ENCODE measurements at regions not wholly inside any gene's neighbourhood (a gene's known extent, or its start where the extent isn't known, plus 50 kb on each side); places are given as distances from the start of the nearest gene placed in this dataset.
"Not testable (repeated sequence)": the region's sequence is repeated elsewhere in the genome, so short reads cannot be mapped to it uniquely, and the experiment has no call there.

GRCh38 chr10:47711428-47711827 lies 52.0 kb downstream of the SYT15B start:
- DNase-seq = not testable (repeated sequence)

GRCh38 chr10:47710443-47710842 lies 52.9 kb downstream of the SYT15B start:
- not testable (repeated sequence) for DNase-seq

GRCh38 chr10:47705698-47706414 lies 57.5 kb downstream of the SYT15B start:
- DNase-seq = not testable (repeated sequence)

- not testable (repeated sequence) for DNase-seq
Measured at GRCh38 chr10:47701285-47701684, 62.1 kb downstream of the SYT15B start.

GRCh38 chr10:47699854-47700253 lies 63.5 kb downstream of the SYT15B start:
- DNase-seq = not testable (repeated sequence)

- not testable (repeated sequence) for DNase-seq
Measured at GRCh38 chr10:47696170-47696569, 67.2 kb downstream of the SYT15B start.

GRCh38 chr10:47695149-47695548 lies 68.2 kb downstream of the SYT15B start:
- DNase-seq = not testable (repeated sequence)

- DNase-seq = not testable (repeated sequence)
Measured at GRCh38 chr10:47690304-47690703, 73.1 kb downstream of the SYT15B start.

- not testable (repeated sequence) for DNase-seq
Measured at GRCh38 chr10:47683826-47684475, 79.4 kb downstream of the SYT15B start.

GRCh38 chr10:47681638-47681990 lies 81.8 kb downstream of the SYT15B start:
- not testable (repeated sequence) for DNase-seq

GRCh38 chr10:47680848-47681637 lies 82.3 kb downstream of the SYT15B start:
- not testable (repeated sequence) for DNase-seq

- DNase-seq = not testable (repeated sequence)
Measured at GRCh38 chr10:47676102-47676501, 87.3 kb downstream of the SYT15B start.

- DNase-seq = not testable (repeated sequence)
Measured at GRCh38 chr10:47675577-47675976, 87.8 kb downstream of the SYT15B start.

- not testable (repeated sequence) for DNase-seq
Measured at GRCh38 chr10:47673128-47673527, 90.3 kb downstream of the SYT15B start.

- not testable (repeated sequence) for DNase-seq
Measured at GRCh38 chr10:47670857-47671256, 92.5 kb downstream of the SYT15B start.

GRCh38 chr10:47661955-47662577 lies 101.3 kb downstream of the SYT15B start:
- DNase-seq = not testable (repeated sequence)

GRCh38 chr10:47656732-47657131 lies 106.7 kb downstream of the SYT15B start:
- DNase-seq = not testable (repeated sequence)

GRCh38 chr10:47654161-47654560 lies 109.2 kb downstream of the SYT15B start:
- not testable (repeated sequence) for DNase-seq

GRCh38 chr10:47648594-47648993 lies 114.8 kb downstream of the SYT15B start:
- DNase-seq = not testable (repeated sequence)

GRCh38 chr10:47647523-47648101 lies 115.8 kb downstream of the SYT15B start:
- not testable (repeated sequence) for DNase-seq

GRCh38 chr10:47646686-47647273 lies 116.6 kb downstream of the SYT15B start:
- DNase-seq = not testable (repeated sequence)

All from hypothalamus (tissue), 51 donors.